Stimulated activated naive B cell treated with anti-CD40 and anti-IgM and Interleukin-4, amounts not matched to agents 10 μg/mL and 1 μg/mL and 100 μg/mL, for 72 hours (primary cell): ENCODE measurements at regions not wholly inside any gene's neighbourhood (a gene's known extent, or its start where the extent isn't known, plus 50 kb on each side); places are given as distances from the start of the nearest gene placed in this dataset.

Experiments
- ATAC-seq, 2 donors: fragments of 150-1000 bp; cut with Tn5 transposase; replicated peaks; 2 replicates each; pipeline ENCODE4 v1.10.0; 2021; ENCODE audit warnings: moderate library complexity in 1 of 2
- DNase-seq: peaks from one replicate; pipeline ENCODE4 v3.0.0; 2021
- H3K27ac Mint-ChIP-seq: one replicate; pipeline ENCODE4 v1.8.0; 2022; ENCODE audit warnings: mild to moderate bottlenecking, mixed read lengths
- H3K27me3 Mint-ChIP-seq, 2 donors: one replicate each; pipeline ENCODE4 v1.8.0; 2022; ENCODE audit warnings: mixed read lengths in 2 of 2
- H3K36me3 Mint-ChIP-seq, 2 donors: one replicate each; pipeline ENCODE4 v1.8.0; 2022; ENCODE audit warnings: mixed read lengths in 2 of 2, mild to moderate bottlenecking in 1 of 2
- H3K4me1 Mint-ChIP-seq, 2 donors: one replicate each; pipeline ENCODE4 v1.8.0; 2022; ENCODE audit warnings: mixed read lengths in 2 of 2, mild to moderate bottlenecking in 1 of 2
- H3K4me3 Mint-ChIP-seq, 2 donors: one replicate each; pipeline ENCODE4 v1.8.0; 2022; ENCODE audit warnings: mild to moderate bottlenecking in 2 of 2, mixed read lengths in 2 of 2, moderate library complexity in 1 of 2
- H3K9me3 Mint-ChIP-seq, 2 donors: one replicate each; pipeline ENCODE4 v1.8.0; 2022; ENCODE audit warnings: mixed read lengths in 2 of 2, mild to moderate bottlenecking in 1 of 2

DNA sequence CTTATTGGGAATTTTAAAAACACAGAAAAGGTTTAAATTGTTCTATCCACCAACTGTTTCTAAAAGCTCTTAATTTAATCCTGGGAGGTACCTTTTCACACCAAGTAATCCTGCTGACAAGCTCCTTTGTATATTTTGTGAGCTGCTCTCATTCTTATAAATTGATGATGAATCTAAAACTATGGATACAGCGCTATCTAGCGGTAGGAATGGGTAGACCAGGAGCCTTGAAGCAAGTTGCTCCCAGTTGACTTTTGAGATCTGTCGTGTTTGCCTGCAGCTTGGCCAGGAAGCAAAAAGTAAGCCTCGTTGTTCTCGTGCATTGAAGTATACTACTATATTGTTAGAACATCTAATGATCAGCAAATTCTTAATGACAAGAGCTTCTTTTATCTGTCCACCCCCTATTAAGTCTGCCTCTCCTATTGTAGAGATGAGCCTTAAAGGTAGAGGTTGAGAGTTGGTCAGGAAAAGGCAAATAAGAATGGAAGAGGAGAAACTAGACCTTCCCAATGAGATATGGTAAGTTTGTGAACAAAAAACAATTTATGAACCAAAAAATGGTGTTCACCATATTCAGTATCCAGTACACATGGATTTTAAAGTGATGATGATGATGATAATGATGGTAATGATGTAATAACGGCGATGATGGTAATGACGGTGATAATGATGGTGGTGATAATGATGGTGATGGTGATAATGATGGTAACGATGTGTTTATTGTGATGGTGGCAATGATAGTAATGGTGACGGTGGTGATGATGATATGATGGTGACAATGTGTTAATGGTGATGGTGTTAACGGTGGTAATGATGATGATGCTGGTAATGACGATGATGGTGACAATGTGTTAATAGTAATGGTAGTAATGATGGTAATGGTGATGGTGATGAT lies 212.1 kb upstream of the NCKAP5 start:
- H3K27me3 Mint-ChIP-seq: no peaks in the 10 kb centered on the region
- peak; percentile 3 for DNase-seq
- no peak overlapping the region for H3K4me3 Mint-ChIP-seq
- H3K36me3 Mint-ChIP-seq: no peaks in the 10 kb centered on the region
- ATAC-seq: peak in 1 of 2 donors; percentile 46
- H3K4me1 Mint-ChIP-seq: no peaks in the 10 kb centered on the region
- no peaks in the 10 kb centered on the region for H3K9me3 Mint-ChIP-seq
- H3K27ac Mint-ChIP-seq: no peak overlapping the region

DNA sequence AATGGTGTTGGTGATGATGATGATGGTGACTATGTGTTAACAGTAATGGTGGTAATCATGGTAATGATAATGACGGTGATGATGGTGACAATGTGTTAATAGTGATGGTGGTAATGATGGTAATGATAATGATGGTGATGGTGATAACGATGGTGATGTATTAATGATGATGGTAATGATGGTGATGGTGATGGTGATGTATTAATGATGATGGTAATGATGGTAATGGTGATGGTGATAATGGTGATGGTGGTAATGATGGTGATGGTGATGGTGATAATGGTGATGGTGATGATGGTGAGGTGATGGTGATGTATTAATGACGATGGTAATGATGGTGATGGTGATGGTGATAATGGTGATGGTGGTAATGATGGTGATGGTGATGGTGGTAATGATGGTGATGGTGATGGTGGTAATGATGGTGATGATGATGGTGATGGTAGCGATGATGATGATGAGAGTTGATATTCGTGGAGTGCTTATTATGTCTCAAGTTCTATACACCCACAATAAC lies 212.8 kb upstream of the NCKAP5 start:
- ATAC-seq (no peak), DNase-seq (no peak)
- Mint-ChIP-seq H3K4me1 (no peaks in the 10 kb centered on the region), H3K27me3 (no peaks in the 10 kb centered on the region), H3K4me3 (no peak overlapping the region), H3K27ac (no peak overlapping the region), H3K36me3 (no peaks in the 10 kb centered on the region), H3K9me3 (peaks cover 0 to 1% of the 10 kb centered on the region in 2 donors)

DNA sequence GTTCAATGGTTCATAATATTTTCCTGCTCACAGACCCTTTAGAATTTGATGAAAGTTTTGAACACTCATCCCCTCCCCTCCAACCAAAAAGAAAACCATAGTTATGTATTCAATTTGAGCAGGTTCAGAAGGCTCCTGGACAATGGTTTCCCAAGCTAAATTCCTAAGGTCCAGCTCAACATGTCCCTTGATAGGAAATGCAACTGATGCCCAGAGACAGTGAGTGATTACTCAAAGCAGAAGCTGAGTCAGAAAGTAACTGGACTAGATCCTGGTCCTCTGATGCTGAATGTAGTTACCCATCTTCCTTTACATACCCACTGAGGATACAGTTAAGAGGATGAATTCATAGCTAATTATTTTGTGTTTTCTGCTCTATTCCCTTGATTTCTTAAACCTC lies 218.9 kb upstream of the NCKAP5 start:
- no peak overlapping the region for H3K27ac Mint-ChIP-seq
- no peak overlapping the region for H3K4me3 Mint-ChIP-seq
- peaks cover 0 to 5% of the 10 kb centered on the region in 2 donors for H3K27me3 Mint-ChIP-seq
- DNase-seq (no peak), ATAC-seq (no peak)
- H3K4me1 Mint-ChIP-seq: no peaks in the 10 kb centered on the region
- H3K36me3 Mint-ChIP-seq: no peaks in the 10 kb centered on the region
- peaks cover 6 to 7% of the 10 kb centered on the region in 2 donors for H3K9me3 Mint-ChIP-seq

DNA sequence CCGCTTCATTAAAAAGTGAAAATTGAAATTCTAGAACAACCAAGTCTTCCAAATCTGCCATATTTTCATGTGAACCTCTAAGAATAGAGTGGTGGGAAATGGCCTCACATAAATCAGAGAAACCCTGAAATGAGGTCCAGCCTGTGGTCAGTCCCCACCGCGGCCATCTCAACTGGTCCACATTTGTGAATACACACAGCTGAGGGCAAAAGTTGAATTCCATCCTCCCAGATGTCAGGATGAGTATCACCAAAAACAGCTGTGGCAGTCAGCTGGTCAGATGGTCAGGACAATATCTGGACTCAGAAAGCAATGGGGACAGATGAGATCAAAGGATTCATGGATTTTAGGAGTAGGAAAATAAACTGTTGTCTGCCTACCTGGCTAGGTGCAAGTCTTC lies 219.4 kb upstream of the NCKAP5 start:
- H3K36me3 Mint-ChIP-seq: no peaks in the 10 kb centered on the region
- ATAC-seq: no peak

DNA sequence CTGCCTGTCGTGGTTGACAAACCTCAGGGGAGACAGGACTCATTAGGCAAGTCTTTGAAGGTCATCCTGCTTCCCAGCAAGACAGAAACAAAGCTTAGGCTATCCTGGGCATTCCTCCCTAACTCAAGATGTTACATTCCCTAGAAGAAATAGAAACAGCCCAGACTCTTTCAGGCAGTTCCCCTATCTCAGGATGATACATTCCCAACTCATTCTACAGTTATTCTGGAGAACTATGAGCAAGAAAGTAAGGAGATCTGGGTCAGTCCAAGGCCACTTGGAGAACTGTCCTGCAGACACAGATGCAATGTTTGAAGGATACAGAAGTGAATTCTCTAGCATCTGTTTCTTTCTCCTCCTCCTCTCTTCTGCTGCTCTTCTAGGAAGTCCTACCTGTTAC lies 220.1 kb upstream of the NCKAP5 start:
- Mint-ChIP-seq H3K27ac (no peak overlapping the region), H3K36me3 (no peaks in the 10 kb centered on the region), H3K27me3 (peaks cover 0 to 5% of the 10 kb centered on the region in 2 donors), H3K4me1 (no peaks in the 10 kb centered on the region), H3K4me3 (no peak overlapping the region), H3K9me3 (peaks cover 6 to 7% of the 10 kb centered on the region in 2 donors)
- no peak for ATAC-seq
- DNase-seq: no peak

More for the DNA sequence above, 219.4 kb upstream of the NCKAP5 start:
- no peak for DNase-seq
- peaks cover 6 to 7% of the 10 kb centered on the region in 2 donors for H3K9me3 Mint-ChIP-seq
- no peak overlapping the region for H3K27ac Mint-ChIP-seq
- no peaks in the 10 kb centered on the region for H3K4me1 Mint-ChIP-seq
- H3K4me3 Mint-ChIP-seq: no peak overlapping the region
- peaks cover 0 to 5% of the 10 kb centered on the region in 2 donors for H3K27me3 Mint-ChIP-seq

DNA sequence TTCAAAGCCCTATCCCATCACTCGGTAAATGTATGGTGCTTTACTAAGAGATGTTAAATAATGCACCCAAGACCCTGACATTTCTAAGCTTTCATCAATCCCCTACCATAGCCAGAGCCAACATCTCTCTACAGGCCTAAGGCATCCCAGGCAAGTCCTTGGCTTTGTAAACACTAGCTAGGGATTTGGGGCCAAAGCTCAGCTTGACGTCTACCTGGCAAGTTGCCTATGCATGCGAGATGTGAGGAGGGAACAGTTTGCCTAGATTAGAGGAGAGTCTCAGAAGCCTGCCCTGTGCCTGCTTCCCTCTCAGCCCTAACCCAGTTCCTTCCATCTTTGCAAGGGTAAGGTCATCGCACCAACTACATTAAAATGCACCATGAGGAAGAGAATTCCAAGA lies 221.5 kb upstream of the NCKAP5 start:
- H3K9me3 Mint-ChIP-seq: peaks cover 11 to 16% of the 10 kb centered on the region in 2 donors
- H3K36me3 Mint-ChIP-seq: no peaks in the 10 kb centered on the region
- no peak overlapping the region for H3K27ac Mint-ChIP-seq
- no peak for DNase-seq
- ATAC-seq: no peak
- no peak overlapping the region for H3K4me3 Mint-ChIP-seq
- H3K4me1 Mint-ChIP-seq: no peaks in the 10 kb centered on the region
- peaks cover 0 to 5% of the 10 kb centered on the region in 2 donors for H3K27me3 Mint-ChIP-seq

DNA sequence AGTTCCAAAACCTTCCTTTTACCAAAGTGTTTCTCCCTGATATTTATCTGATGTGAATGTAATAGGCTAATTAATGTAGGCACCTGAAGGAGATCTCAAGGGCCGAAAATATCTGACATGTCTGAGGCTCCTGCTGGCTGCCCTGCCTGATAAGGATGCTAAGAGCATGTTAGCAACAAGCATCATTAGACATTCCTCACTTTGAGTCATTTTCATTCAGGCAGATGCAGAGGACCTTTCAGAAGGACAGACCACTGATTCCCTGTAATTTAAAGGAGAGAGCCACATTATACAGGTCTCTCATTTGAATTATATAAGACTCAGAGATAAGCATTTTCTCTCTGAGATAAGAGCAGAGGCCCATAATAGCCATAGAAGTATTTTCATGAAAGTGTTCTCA lies 222.4 kb upstream of the NCKAP5 start:
- Mint-ChIP-seq H3K36me3 (no peaks in the 10 kb centered on the region), H3K4me3 (no peak overlapping the region), H3K4me1 (no peaks in the 10 kb centered on the region), H3K27ac (no peak overlapping the region), H3K27me3 (peaks cover 0 to 5% of the 10 kb centered on the region in 2 donors), H3K9me3 (peaks cover 11 to 16% of the 10 kb centered on the region in 2 donors)
- ATAC-seq: no peak
- DNase-seq: no peak

DNA sequence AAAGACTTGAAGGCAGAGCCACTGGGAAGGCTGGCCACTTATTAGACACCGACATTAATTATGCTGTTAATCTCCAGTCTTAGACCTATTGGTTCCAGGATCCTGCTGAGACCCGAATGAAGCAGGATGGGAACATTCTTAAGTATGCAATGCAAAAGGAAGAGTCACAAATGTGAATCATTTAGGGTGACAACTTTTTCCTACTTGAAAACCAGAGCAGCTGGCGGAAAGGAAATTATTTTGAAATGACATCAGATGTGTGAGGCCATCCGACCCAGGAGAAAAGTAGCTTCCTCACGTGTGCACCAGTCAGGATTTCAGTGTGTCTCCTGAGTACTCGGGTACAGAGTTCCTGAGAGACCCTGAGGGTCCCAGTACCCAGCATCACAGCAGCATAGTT lies 222.9 kb upstream of the NCKAP5 start:
- Mint-ChIP-seq H3K4me3 (no peak overlapping the region), H3K9me3 (peaks cover 12 to 19% of the 10 kb centered on the region in 2 donors), H3K36me3 (no peaks in the 10 kb centered on the region), H3K4me1 (no peaks in the 10 kb centered on the region), H3K27ac (no peak overlapping the region), H3K27me3 (peaks cover 0 to 5% of the 10 kb centered on the region in 2 donors)
- ATAC-seq (no peak), DNase-seq (no peak)

DNA sequence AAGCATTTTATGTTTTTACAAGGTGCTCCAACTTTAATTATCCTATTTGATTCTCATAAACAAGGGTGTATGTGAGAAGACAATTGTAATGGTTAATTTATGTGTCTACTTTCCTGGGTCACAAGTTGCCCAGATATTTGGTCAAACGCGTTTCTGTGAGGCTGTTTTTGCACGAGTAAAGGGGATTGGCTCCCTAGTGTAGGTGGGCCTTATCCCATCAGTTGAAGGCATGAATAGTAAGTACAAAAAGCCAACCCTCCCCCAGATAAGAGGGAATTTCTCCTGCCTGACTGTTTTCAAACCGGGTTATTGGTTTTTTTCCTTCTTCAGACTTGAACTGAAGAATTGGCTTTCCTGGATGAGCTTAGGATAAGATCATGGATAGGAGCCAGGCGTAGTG lies 224.0 kb upstream of the NCKAP5 start:
- peaks cover 0 to 5% of the 10 kb centered on the region in 2 donors for H3K27me3 Mint-ChIP-seq
- DNase-seq (no peak), ATAC-seq (no peak)
- no peaks in the 10 kb centered on the region for H3K4me1 Mint-ChIP-seq
- H3K36me3 Mint-ChIP-seq: no peaks in the 10 kb centered on the region
- H3K4me3 Mint-ChIP-seq: no peak overlapping the region
- H3K27ac Mint-ChIP-seq: no peak overlapping the region
- H3K9me3 Mint-ChIP-seq: peaks cover 12 to 22% of the 10 kb centered on the region in 2 donors

DNA sequence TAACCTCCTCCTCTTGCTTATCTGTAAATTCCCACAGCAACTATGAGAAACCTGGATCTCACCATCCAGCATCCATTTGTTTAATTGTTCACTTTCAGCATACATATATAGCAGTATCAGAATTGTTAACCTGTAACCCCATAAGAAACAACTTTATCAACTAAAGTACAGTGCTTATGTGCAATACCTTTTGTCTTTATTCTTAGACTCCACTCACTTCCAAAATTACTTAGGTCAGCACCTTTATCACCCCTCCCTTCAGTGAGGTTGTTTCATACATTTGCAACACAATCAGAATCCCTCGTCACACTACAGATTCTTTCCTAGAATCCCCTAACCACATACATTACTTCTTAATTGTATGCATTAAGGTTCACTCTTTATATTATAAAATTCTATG lies 225.9 kb upstream of the NCKAP5 start:
- peaks cover 0 to 10% of the 10 kb centered on the region in 2 donors for H3K27me3 Mint-ChIP-seq
- H3K27ac Mint-ChIP-seq: no peak overlapping the region
- DNase-seq (no peak), ATAC-seq (no peak)
- H3K36me3 Mint-ChIP-seq: no peaks in the 10 kb centered on the region
- no peaks in the 10 kb centered on the region for H3K4me1 Mint-ChIP-seq
- H3K9me3 Mint-ChIP-seq: peaks cover 16 to 27% of the 10 kb centered on the region in 2 donors
- H3K4me3 Mint-ChIP-seq: no peak overlapping the region

DNA sequence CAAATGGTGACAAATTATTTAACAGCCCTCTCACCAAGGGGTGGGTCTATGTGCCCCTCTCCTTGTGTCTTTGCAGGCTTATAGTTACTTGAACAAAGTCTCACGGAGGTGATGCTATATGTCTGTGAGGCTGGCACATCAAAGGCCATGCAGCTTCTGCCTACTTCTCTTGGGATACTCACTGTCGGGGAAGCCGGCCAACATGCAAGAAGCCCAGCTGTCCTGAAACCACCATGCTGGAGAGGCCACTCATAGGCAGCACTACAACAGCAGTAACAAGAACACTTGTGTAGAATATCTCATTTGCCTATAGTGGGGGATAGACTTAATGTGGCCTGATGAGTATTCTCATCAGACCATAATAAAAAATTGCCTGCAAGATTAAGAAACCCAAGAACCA lies 233.7 kb upstream of the NCKAP5 start:
- no peak overlapping the region for H3K4me3 Mint-ChIP-seq
- ATAC-seq: no peak
- no peaks in the 10 kb centered on the region for H3K36me3 Mint-ChIP-seq
- DNase-seq: no peak
- H3K4me1 Mint-ChIP-seq: no peaks in the 10 kb centered on the region
- H3K27ac Mint-ChIP-seq: no peak overlapping the region
- peaks cover 5% of the 10 kb centered on the region in 2 donors for H3K9me3 Mint-ChIP-seq
- H3K27me3 Mint-ChIP-seq: peaks cover 20 to 26% of the 10 kb centered on the region in 2 donors

DNA sequence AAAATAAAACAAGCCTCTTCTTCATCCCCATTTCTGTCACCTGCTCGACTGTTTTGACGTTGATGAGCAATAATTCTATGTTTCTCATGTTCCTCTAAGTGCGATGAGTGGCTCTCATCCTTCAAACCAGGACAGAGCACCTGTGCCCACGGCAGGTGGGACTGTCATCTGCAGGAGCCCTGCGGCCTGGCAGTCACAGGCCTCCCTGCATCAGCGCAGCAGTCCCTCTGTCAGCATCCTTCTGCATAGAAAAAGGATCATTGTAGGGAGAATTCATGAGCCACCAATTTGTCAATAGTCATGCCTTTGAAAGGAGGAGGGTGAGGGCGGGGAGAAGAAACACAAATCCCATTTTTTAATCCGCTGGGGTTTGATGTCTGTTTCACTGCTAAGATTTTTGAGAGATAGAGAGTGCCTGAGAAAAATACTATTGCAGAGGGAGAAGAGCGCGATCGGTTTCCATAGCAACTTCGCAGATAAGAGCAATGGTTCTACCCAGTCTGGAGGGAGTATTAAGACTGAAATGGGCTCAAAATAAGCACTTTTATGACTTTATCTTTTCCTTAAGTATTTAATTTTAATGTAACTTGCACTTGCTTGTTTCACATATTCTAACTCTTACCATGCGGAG lies 234.3 kb upstream of the NCKAP5 start:
- Mint-ChIP-seq H3K27ac (no peak overlapping the region), H3K4me1 (no peaks in the 10 kb centered on the region), H3K9me3 (peaks cover 5% of the 10 kb centered on the region in 2 donors), H3K4me3 (no peak overlapping the region), H3K27me3 (peaks cover 20 to 26% of the 10 kb centered on the region in 2 donors), H3K36me3 (no peaks in the 10 kb centered on the region)
- DNase-seq (no peak), ATAC-seq (no peak)

DNA sequence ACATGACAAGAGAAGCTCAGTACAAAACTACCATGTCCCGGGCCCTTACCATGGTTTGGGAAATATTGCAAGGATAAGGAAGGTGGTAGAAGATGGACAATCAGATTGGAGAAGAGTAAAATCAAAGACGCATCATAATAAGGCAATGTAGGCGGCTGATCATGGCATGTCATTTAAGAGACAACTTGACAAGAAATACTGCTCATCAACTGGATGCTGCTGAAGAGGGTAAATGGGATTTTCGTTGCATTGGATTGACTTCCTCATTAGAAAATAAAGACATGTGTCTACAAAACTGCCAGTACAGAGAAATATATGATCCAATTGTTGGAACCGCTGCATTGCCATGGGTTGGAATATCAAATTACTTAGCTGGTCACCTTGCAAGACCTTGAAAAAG lies 238.3 kb upstream of the NCKAP5 start:
- Mint-ChIP-seq H3K4me3 (no peak overlapping the region), H3K27me3 (peaks cover 9 to 12% of the 10 kb centered on the region in 2 donors), H3K36me3 (peaks cover 19 to 26% of the 10 kb centered on the region in 2 donors), H3K9me3 (peaks cover 24 to 26% of the 10 kb centered on the region in 2 donors), H3K27ac (peak overlapping the region; percentile 78), H3K4me1 (peaks cover 20 to 21% of the 10 kb centered on the region in 2 donors)
- no peak for ATAC-seq
- no peak for DNase-seq

DNA sequence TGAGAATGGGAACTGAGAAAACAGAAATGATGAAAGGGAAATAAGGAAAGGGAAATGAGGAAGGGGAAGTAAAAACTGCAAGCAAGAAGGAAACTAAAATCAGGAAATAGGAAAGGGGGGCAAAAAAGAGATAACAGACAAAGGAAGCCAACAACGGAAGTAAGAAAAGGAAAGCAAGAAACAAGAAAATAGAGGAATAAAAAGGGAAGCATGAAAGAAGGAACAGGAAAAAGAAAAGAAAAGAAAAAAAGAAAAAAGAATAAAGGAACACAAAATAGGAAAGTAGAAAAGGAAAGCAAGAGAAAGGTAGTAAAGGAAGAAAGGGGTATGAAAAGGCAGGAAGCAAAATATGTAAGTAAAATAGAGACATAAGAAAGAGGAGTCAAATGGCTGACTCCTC lies 241.2 kb upstream of the NCKAP5 start:
- no peak for DNase-seq
- H3K9me3 Mint-ChIP-seq: peaks cover 33 to 38% of the 10 kb centered on the region in 2 donors
- H3K27ac Mint-ChIP-seq: peak overlapping the region; percentile 97
- H3K4me3 Mint-ChIP-seq: peak overlapping the region; percentile 67 to 76
- ATAC-seq: no peak
- peaks cover 24 to 32% of the 10 kb centered on the region in 2 donors for H3K36me3 Mint-ChIP-seq
- H3K27me3 Mint-ChIP-seq: peaks cover 0 to 9% of the 10 kb centered on the region in 2 donors
- peaks cover 25 to 28% of the 10 kb centered on the region in 2 donors for H3K4me1 Mint-ChIP-seq
